WI38 (cell line): ENCODE measurements at regions not wholly inside any gene's neighbourhood (a gene's known extent, or its start where the extent isn't known, plus 50 kb on each side); places are given as distances from the start of the nearest gene placed in this dataset.

ENCODE experiments used
- H3K4me3 ChIP-seq: 2 replicates; pipeline ENCODE4 v1.5.1; 2011; ENCODE audit warnings: low read depth, mild to moderate bottlenecking, control low read depth, low read length
- CTCF ChIP-seq: IDR thresholded peaks from 2 replicates; pipeline ENCODE4 v1.5.1; 2012; ENCODE audit warnings: low read depth, mild to moderate bottlenecking, control low read depth, low read length

- no peak for TF ChIP-seq CTCF
- no peak overlapping the region for H3K4me3 ChIP-seq
Measured at GRCh38 chr4:132605551-132605950, 543.5 kb upstream of the PCDH10 start.

DNA sequence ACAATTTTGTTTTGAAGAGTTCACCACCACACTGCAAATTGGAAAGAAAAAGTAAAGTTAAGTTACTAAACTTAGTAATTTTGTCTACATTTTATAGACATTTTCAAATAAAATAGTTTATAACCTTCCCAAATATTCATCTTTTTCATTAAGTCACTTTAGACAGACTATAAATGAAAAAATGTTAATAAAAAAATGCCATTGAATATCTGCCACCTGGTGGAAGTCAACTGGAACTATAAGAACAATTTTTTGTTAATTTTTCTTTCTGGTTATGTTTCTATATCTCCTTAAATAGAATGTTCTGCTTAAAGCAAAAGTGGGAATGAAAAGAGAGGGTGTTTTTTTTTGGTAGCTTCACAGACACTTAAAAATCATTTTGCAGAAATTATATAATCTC is 534.4 kb upstream of the PCDH10 start:
- no peak for TF ChIP-seq CTCF
- H3K4me3 ChIP-seq = no peak overlapping the region

DNA sequence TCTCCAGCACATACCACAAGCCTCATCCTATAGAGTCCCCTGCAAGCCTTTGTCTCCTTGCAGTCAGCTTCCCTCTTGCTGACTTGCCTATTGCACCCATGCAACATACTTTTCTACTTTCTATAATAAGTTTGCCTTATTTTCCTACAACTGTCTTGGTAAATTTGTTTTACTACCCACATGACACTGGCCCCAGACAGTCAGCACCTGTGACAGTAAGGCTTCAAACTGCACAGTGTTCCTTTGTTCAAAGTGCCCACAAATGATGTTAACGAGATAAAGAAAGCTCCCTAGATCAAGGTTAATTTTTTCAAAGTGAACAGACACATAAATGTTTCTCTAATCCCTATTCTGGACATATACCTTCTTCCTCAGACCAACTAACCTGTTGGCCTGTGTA is 529.1 kb upstream of the PCDH10 start:
- TF ChIP-seq CTCF = no peak
- no peak overlapping the region for H3K4me3 ChIP-seq

DNA sequence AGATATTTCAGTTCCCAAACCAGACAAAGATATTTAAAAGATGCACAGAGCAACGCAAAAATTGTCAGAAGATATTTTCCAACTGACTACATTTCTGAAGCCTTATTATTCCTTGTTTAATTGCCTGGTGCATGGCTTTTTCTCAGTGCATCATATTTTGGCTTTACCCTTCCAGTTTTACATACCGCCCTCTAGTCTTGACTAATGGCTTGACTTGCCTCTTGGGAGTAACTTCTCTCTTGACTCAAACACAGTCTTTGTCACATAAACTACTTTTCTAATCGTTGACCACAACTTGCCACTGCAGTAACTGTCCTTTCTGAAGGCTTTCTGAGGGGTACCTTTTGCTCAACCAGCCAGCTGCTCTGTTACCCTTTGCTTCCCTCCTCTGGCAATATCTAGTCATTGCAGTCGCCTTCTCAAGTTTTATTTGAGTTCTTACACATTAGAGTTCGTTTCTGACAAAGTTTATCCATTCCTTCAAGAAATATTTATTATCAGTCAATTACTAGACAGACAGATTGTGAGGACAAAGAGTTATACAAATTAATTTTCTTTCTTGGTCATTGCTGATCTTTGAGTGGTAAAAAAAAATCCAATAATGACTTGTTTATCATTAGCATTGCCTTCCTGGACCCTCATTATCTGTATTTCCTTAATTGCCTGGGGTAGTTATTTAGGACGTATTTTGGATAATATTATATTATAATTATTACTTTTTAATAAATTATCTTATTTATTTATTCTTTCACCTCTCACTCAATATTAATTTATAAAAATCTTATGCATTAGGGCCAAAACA is 506.9 kb upstream of the PCDH10 start:
- no peak for TF ChIP-seq CTCF
- no peak overlapping the region for H3K4me3 ChIP-seq

- no peak overlapping the region for H3K4me3 ChIP-seq
- no peak for TF ChIP-seq CTCF
Measured at GRCh38 chr4:132646186-132646585, 502.9 kb upstream of the PCDH10 start.

DNA sequence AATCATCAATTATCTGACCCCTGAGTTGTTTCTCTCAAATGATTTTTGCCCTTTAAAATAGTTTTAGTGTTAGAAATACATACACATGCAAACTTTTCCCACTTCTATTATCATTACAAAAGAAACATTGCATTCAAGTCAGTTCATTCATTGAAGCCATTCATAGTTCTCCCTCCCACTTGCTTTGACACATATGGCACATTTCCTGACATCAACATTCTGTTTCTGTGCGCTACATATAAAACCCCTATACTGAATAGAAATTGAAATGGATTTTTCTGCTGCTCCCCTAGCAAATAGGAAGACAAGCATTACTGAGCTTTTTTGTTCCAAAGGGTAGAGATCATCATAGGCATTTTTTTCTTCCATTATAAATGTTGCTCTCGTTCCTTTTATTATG is 497.9 kb upstream of the PCDH10 start:
- no peak for TF ChIP-seq CTCF

GRCh38 chr4:132660181-132660580 is 488.9 kb upstream of the PCDH10 start:
- no peak overlapping the region for H3K4me3 ChIP-seq
- TF ChIP-seq CTCF = no peak

More for the DNA sequence above, 497.9 kb upstream of the PCDH10 start:
- H3K4me3 ChIP-seq = no peak overlapping the region
